A673 (cell line): ENCODE measurements at regions not wholly inside any gene's neighbourhood (a gene's known extent, or its start where the extent isn't known, plus 50 kb on each side); places are given as distances from the start of the nearest gene placed in this dataset.

ENCODE experiments used
- BruUV-seq: library from RNA; stranded (reverse); fragments of 400-500 nt; replicated peaks from 2 replicates; lab custom pipeline; 2021; lab: Mats Ljungman, UMichigan
- CTCF ChIA-PET: fragments of 300-600 bp; sonication (Branson Sonifier 250); formaldehyde crosslinking; loops from one replicate; lab custom pipeline; 2022; ENCODE audit warnings: antibody characterized with exemption; lab: Charles Lee
- POLR2A ChIA-PET: fragments of 300-600 bp; sonication (Branson Sonifier 250); formaldehyde crosslinking; loops from one replicate; lab custom pipeline; 2022; ENCODE audit warnings: antibody characterized with exemption; ENCODE audit not compliant: low non-redundant PET; lab: Charles Lee
- DNase-seq: peaks from one replicate; pipeline ENCODE4 v3.0.0-alpha.2; 2015; ENCODE audit warnings: low spot score
- H3K27ac ChIP-seq: fragments of 200-600 bp; sonication (generic); 2 replicates; pipeline ENCODE4 v1.5.1; 2016; ENCODE audit warnings: mixed run types, low read depth, mild to moderate bottlenecking, mixed read lengths, antibody characterized with exemption, low read length; ENCODE audit not compliant: poor library complexity, severe bottlenecking
- H3K27me3 ChIP-seq: fragments of 200-600 bp; sonication (generic); replicated peaks from 2 replicates; pipeline ENCODE4 v1.6.1; 2017; ENCODE audit warnings: mixed run types, low read depth, mild to moderate bottlenecking, mixed read lengths, antibody characterized with exemption, low read length; ENCODE audit not compliant: insufficient read depth, poor library complexity
- H3K36me3 ChIP-seq: fragments of 200-600 bp; sonication (generic); 2 replicates; pipeline ENCODE4 v1.6.1; 2016; ENCODE audit warnings: mixed run types, mild to moderate bottlenecking, mixed read lengths, antibody characterized with exemption, low read length; ENCODE audit not compliant: insufficient read depth, poor library complexity, severe bottlenecking
- H3K4me1 ChIP-seq: fragments of 200-600 bp; sonication (generic); 2 replicates; pipeline ENCODE4 v1.6.1; 2017; ENCODE audit warnings: mixed run types, mild to moderate bottlenecking, mixed read lengths, antibody characterized with exemption, low read length; ENCODE audit not compliant: insufficient read depth, poor library complexity, severe bottlenecking
- H3K4me3 ChIP-seq: fragments of 200-600 bp; sonication (generic); 2 replicates; pipeline ENCODE4 v1.5.1; 2016; ENCODE audit warnings: low read depth, mixed run types, mild to moderate bottlenecking, mixed read lengths, low read length; ENCODE audit not compliant: poor library complexity, severe bottlenecking
- H3K9me3 ChIP-seq: fragments of 200-600 bp; sonication (generic); 2 replicates; pipeline ENCODE4 v1.6.1; 2016; ENCODE audit warnings: mixed run types, low read depth, mild to moderate bottlenecking, mixed read lengths, antibody characterized with exemption, low read length; ENCODE audit not compliant: poor library complexity, severe bottlenecking
- EZH2 ChIP-seq: fragments of 200-600 bp; sonication (generic); IDR thresholded peaks from 2 replicates; pipeline ENCODE4 v1.6.1; 2017; ENCODE audit warnings: borderline replicate concordance, low read depth, mild to moderate bottlenecking, mixed read lengths, antibody characterized with exemption, low read length; ENCODE audit not compliant: poor library complexity, severe bottlenecking
- intact Hi-C: fragments of 100-400 bp; cut with micrococcal nuclease; formaldehyde crosslinking; loops from one replicate; pipeline ENCODE4 v1.10.0; 2022; ENCODE audit not compliant: unreplicated experiment
- TF ChIP-seq, protein P1 (sequence below): fragments of 300-800, 200-600 bp; sonication (generic); conservative IDR thresholded peaks from 2 replicates; pipeline ENCODE4 v1.5.1; 2017; ENCODE audit warnings: low read depth, mild to moderate bottlenecking, antibody characterized with exemption, low read length, moderate library complexity, mixed read lengths

DNA sequence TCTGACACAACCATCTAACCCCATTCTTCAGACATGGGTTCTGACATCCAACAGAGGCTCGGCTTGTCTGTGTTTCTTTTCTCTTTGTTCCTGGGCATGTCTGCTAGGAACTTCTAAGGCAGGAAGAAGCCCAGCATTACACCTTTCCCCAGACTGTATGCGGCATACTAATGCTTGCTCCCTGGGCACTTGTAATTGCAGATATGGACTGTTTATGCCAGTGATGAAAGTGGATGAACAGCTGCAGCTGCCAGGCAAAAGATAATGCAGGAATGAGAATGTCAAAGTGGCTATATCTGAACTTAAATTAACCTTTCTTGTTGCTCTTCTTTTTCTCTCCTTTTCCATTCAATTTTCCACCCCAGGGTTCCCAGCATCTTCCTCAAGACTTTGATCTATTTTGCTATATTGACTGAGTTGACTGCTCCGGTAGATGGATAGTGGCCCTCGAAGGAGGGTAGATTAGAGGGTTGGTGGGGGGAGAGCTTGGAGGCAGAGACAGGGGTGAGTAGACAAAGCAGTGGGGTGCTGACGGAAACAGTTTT lies 344.4 kb downstream of the MAN2A1 start:
- CTCF ChIA-PET: no interaction called here

DNA sequence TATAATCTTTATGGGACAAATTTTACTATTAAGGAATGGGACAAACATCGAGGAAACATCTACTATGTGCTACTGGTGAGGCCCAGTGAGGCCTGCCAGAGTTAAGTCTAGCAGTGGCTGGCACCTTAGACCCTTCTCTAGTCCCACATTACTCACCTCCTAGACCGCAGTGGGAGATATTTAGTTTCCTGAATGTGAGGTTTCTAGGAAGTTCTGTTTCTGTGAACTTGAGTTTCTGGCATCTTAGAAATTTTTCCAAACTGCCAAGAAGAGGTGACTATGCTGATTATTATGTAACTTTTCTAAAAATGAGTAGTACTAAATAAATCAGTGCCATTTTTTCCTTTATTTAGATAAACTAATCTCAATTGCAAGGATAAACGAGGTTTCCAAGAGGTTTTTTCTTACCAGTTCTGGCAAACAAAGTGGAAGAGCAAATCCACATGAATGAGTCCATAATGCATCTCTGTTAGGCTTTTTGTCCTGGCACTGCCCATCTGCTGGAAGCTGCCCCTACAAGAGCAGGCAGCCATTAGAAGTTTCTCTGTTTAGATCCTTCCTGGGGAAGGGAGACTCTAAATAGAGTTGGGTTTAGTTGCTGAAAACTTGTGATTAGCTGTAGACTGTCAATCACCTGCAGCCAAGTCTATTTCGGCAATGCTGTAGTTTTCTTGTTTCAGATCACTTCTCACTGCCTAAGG lies 348.7 kb downstream of the MAN2A1 start:
- TF ChIP-seq, protein P1, sequence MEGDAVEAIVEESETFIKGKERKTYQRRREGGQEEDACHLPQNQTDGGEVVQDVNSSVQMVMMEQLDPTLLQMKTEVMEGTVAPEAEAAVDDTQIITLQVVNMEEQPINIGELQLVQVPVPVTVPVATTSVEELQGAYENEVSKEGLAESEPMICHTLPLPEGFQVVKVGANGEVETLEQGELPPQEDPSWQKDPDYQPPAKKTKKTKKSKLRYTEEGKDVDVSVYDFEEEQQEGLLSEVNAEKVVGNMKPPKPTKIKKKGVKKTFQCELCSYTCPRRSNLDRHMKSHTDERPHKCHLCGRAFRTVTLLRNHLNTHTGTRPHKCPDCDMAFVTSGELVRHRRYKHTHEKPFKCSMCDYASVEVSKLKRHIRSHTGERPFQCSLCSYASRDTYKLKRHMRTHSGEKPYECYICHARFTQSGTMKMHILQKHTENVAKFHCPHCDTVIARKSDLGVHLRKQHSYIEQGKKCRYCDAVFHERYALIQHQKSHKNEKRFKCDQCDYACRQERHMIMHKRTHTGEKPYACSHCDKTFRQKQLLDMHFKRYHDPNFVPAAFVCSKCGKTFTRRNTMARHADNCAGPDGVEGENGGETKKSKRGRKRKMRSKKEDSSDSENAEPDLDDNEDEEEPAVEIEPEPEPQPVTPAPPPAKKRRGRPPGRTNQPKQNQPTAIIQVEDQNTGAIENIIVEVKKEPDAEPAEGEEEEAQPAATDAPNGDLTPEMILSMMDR: no peak
- no peak for TF ChIP-seq EZH2
- DNase-seq: no peak
- Histone ChIP-seq H3K4me1 (no peaks in the 10 kb centered on the region), H3K27me3 (no peaks in the 10 kb centered on the region), H3K4me3 (no peak overlapping the region), H3K36me3 (no peaks in the 10 kb centered on the region), H3K9me3 (peaks cover 6% of the 10 kb centered on the region), H3K27ac (no peak overlapping the region)
- ChIA-PET POLR2A (no interaction called here), CTCF (no interaction called here)
- no TSS peak for BruUV-seq
- intact Hi-C loops: no loop called here

More for the DNA sequence above, 344.4 kb downstream of the MAN2A1 start:
- H3K27me3 ChIP-seq: no peaks in the 10 kb centered on the region
- DNase-seq: no peak
- intact Hi-C loops: no loop called here
- H3K27ac ChIP-seq: no peak overlapping the region
- no peak overlapping the region for H3K4me3 ChIP-seq
- H3K36me3 ChIP-seq: no peaks in the 10 kb centered on the region
- TF ChIP-seq, protein P1: no peak
- no peak for TF ChIP-seq EZH2
- no peaks in the 10 kb centered on the region for H3K9me3 ChIP-seq
- peaks cover 7% of the 10 kb centered on the region for H3K4me1 ChIP-seq
- BruUV-seq: no TSS peak
- POLR2A ChIA-PET: no interaction called here

DNA sequence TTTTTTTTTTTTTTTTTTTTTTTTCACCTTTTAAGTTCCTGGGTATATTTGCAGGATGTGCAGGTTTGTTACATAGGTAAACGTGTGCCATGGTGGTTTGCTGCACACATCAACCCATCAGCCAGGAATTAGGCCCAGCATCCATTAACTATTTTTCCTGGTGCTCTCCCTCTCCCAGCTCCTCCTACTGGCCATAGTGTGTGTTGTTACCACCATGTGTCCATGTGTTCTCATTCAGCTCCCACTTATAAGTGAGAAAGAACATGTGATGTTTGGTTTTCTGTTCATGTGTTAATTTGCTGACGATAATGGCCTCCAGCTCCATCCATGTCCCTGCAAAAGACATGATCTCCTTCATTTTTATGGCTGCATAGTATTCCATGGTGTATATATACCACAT lies 350.5 kb downstream of the MAN2A1 start:
- H3K4me3 ChIP-seq: no peak overlapping the region
- no peaks in the 10 kb centered on the region for H3K4me1 ChIP-seq
- no peak for DNase-seq
- intact Hi-C loops: loop anchor here (10.0 kb wide), 1 partner anchor 585 kb away; no protein-coding TSS in a partner anchor
- no TSS peak for BruUV-seq
- no peak overlapping the region for H3K27ac ChIP-seq
- CTCF ChIA-PET: no interaction called here
- TF ChIP-seq EZH2: no peak
- POLR2A ChIA-PET: no interaction called here
- H3K9me3 ChIP-seq: peaks cover 6% of the 10 kb centered on the region
- H3K36me3 ChIP-seq: no peaks in the 10 kb centered on the region
- H3K27me3 ChIP-seq: no peaks in the 10 kb centered on the region
